ENCODE measurements at regions not wholly inside any gene's neighbourhood (a gene's known extent, or its start where the extent isn't known, plus 50 kb on each side); places are given as distances from the start of the nearest gene placed in this dataset.

- TF ChIP-seq CTCF (IDR thresholded peaks at IDR 0.05; ENCODE audit: control insufficient read depth, extremely low read depth, insufficient read depth): peak; percentile 70
- DNase-seq (ENCODE audit: low read depth): peak; percentile 30
- no peak overlapping the region for H3K4me3 ChIP-seq (ENCODE audit: low read depth, low read length)
Measured at GRCh38 chr5:114101153-114101552, 260.7 kb upstream of the KCNN2 start.

- no peak for DNase-seq (ENCODE audit: low read depth)
- H3K4me3 ChIP-seq (ENCODE audit: low read depth, low read length): no peak overlapping the region
- TF ChIP-seq CTCF (IDR thresholded peaks at IDR 0.05; ENCODE audit: control insufficient read depth, extremely low read depth, insufficient read depth): no peak
Measured at GRCh38 chr5:114113604-114114003, 248.3 kb upstream of the KCNN2 start.

- TF ChIP-seq CTCF (IDR thresholded peaks at IDR 0.05; ENCODE audit: control insufficient read depth, extremely low read depth, insufficient read depth): no peak
- H3K4me3 ChIP-seq (ENCODE audit: low read depth, low read length): no peak overlapping the region
Measured at GRCh38 chr5:114116981-114117380, 244.9 kb upstream of the KCNN2 start.

GRCh38 chr5:114118511-114118910 lies 243.4 kb upstream of the KCNN2 start:
- H3K4me3 ChIP-seq (ENCODE audit: low read depth, low read length): no peak overlapping the region
- no peak for TF ChIP-seq CTCF (IDR thresholded peaks at IDR 0.05; ENCODE audit: control insufficient read depth, extremely low read depth, insufficient read depth)
- no peak for DNase-seq (ENCODE audit: low read depth)

More at GRCh38 chr5:114116981-114117380, 244.9 kb upstream of the KCNN2 start:
- no peak for DNase-seq (ENCODE audit: low read depth)

- peak; percentile 73 for DNase-seq (ENCODE audit: low read depth)
- no peak for TF ChIP-seq CTCF (IDR thresholded peaks at IDR 0.05; ENCODE audit: control insufficient read depth, extremely low read depth, insufficient read depth)
- no peak overlapping the region for H3K4me3 ChIP-seq (ENCODE audit: low read depth, low read length)
Measured at GRCh38 chr5:114120166-114120565, 241.7 kb upstream of the KCNN2 start.

- no peak for DNase-seq (ENCODE audit: low read depth)
- H3K4me3 ChIP-seq (ENCODE audit: low read depth, low read length): no peak overlapping the region
- TF ChIP-seq CTCF (IDR thresholded peaks at IDR 0.05; ENCODE audit: control insufficient read depth, extremely low read depth, insufficient read depth): no peak
Measured at GRCh38 chr5:114122852-114123251, 239.0 kb upstream of the KCNN2 start.

- TF ChIP-seq CTCF (IDR thresholded peaks at IDR 0.05; ENCODE audit: control insufficient read depth, extremely low read depth, insufficient read depth): no peak
- no peak for DNase-seq (ENCODE audit: low read depth)
- no peak overlapping the region for H3K4me3 ChIP-seq (ENCODE audit: low read depth, low read length)
Measured at GRCh38 chr5:114123654-114124053, 238.2 kb upstream of the KCNN2 start.

Data from LNCaP clone FGC (cell line).